Panc1 (cell line): ENCODE measurements at regions not wholly inside any gene's neighbourhood (a gene's known extent, or its start where the extent isn't known, plus 50 kb on each side); places are given as distances from the start of the nearest gene placed in this dataset.

ENCODE experiments used
- ATAC-seq: fragments of 200-7000 bp; cut with Tn5 transposase; 2 replicates; pipeline ENCODE4 v1.9.1; 2020; ENCODE audit warnings: mild to moderate bottlenecking, moderate library complexity
- BruUV-seq: library from RNA; stranded (reverse); fragments of 400-500 nt; replicated peaks from 2 replicates; lab custom pipeline; 2021; lab: Mats Ljungman, UMichigan
- CTCF ChIA-PET: fragments of 300-600 bp; sonication (Branson Sonifier 250); formaldehyde crosslinking; loops from one replicate; lab custom pipeline; 2022; ENCODE audit warnings: antibody characterized with exemption; lab: Charles Lee
- POLR2A ChIA-PET: fragments of 300-600 bp; sonication (Branson Sonifier 250); formaldehyde crosslinking; loops from one replicate; lab custom pipeline; 2022; ENCODE audit warnings: antibody characterized with exemption; lab: Charles Lee
- DNase-seq: peaks from one replicate; pipeline ENCODE4 v3.0.0-alpha.2; 2010; ENCODE audit warnings: low read depth, low spot score
- H3K27ac ChIP-seq: 2 replicates; pipeline ENCODE4 v1.5.1; 2011; ENCODE audit warnings: mild to moderate bottlenecking, low read length, inconsistent platforms
- H3K27me3 ChIP-seq: fragments of 200-500 bp; sonication (Bioruptor generic); 2 replicates; pipeline ENCODE4 v1.6.0; 2014; ENCODE audit warnings: low read length, inconsistent platforms; ENCODE audit not compliant: control insufficient read depth, insufficient read depth
- H3K36me3 ChIP-seq: fragments of 200-500 bp; sonication (Bioruptor generic); 2 replicates; pipeline ENCODE4 v1.5.1; 2014; ENCODE audit warnings: inconsistent platforms, mild to moderate bottlenecking, low read length, moderate library complexity; ENCODE audit not compliant: control insufficient read depth, insufficient read depth
- H3K4me1 ChIP-seq: 2 replicates; pipeline ENCODE4 v1.5.1; 2011; ENCODE audit warnings: inconsistent platforms, mild to moderate bottlenecking, low read length, moderate library complexity; ENCODE audit not compliant: control insufficient read depth, insufficient read depth
- H3K4me3 ChIP-seq, 2 experiments: 2 replicates each; pipeline ENCODE4 v1.5.1; 2011 to 2012; ENCODE audit warnings: low read depth in 2 of 2, low read length in 2 of 2, mild to moderate bottlenecking in 2 of 2, inconsistent platforms in 1 of 2, moderate library complexity in 1 of 2
- H3K9me3 ChIP-seq: fragments of 200-500 bp; sonication (Bioruptor generic); 2 replicates; pipeline ENCODE4 v1.5.1; 2014; ENCODE audit warnings: low read depth, mild to moderate bottlenecking, inconsistent platforms, low read length, moderate library complexity; ENCODE audit not compliant: control insufficient read depth, insufficient read depth
- CTCF ChIP-seq: fragments of 450-650 bp; IDR thresholded peaks from 2 replicates; pipeline ENCODE4 v1.5.1; 2017; ENCODE audit warnings: mild to moderate bottlenecking
- POLR2AphosphoS5 ChIP-seq: IDR thresholded peaks from 2 replicates; pipeline ENCODE4 v1.6.1; 2012; ENCODE audit warnings: mild to moderate bottlenecking, low read depth, low read length, moderate library complexity
- SIN3A ChIP-seq: IDR thresholded peaks from 2 replicates; pipeline ENCODE4 v1.6.1; 2012; ENCODE audit warnings: low read depth, mild to moderate bottlenecking, low read length, moderate library complexity, borderline replicate concordance; ENCODE audit not compliant: insufficient read depth
- TCF7L2 ChIP-seq: IDR thresholded peaks from 2 replicates; pipeline ENCODE4 v1.6.1; 2011; ENCODE audit warnings: mild to moderate bottlenecking, low read depth, low read length, inconsistent platforms
- in situ Hi-C: cut with HindIII; loops from 2 replicates; pipeline ENCODE4 v1.10.0; 2016; ENCODE audit warnings: low sequenced_read_pairs, low pct_unique_long_range_greater_than_20kb
- intact Hi-C: fragments of 100-400 bp; cut with micrococcal nuclease; formaldehyde crosslinking; loops from one replicate; pipeline ENCODE4 v1.10.0; 2022; ENCODE audit not compliant: unreplicated experiment
- TF ChIP-seq, protein P1 (sequence below), 2 experiments: IDR thresholded peaks; 2 replicates each; pipeline ENCODE4 v1.6.1; 2011 to 2012; ENCODE audit warnings: low read depth in 2 of 2, control low read depth in 1 of 2, low read length in 1 of 2, mild to moderate bottlenecking in 1 of 2, moderate library complexity in 1 of 2; ENCODE audit not compliant: insufficient read depth in 1 of 2

DNA sequence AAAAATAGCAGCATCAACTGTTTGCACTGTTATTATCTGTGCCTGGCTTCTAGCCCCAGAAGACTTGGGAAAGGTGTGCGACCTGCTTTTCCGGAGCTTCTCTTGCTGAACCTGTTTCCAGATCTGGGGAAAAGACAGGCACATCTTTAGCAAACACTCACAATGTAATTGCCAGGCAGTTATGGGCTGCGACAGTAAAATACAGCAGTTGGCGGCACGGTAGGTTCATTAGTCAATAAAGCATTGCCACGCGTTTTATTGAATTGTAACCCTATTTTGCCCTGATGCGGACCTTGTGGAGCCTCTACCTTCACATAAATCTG, 223.7 kb upstream of the TSHZ3 start:
- BruUV-seq: no TSS peak
- intact Hi-C loops (no loop called here), in situ Hi-C loops (no loop called here)
- H3K4me3 ChIP-seq: no peak overlapping the region
- H3K27ac ChIP-seq: no peak overlapping the region
- no peaks in the 10 kb centered on the region for H3K36me3 ChIP-seq
- no peaks in the 10 kb centered on the region for H3K4me1 ChIP-seq
- peaks cover 12% of the 10 kb centered on the region for H3K27me3 ChIP-seq
- no peak for ATAC-seq
- CTCF ChIA-PET: no interaction called here
- DNase-seq: no peak
- POLR2A ChIA-PET: interaction anchor here (0.6 kb wide), 1 partner anchor 95 kb away, joined by 4 read pairs; no protein-coding TSS in a partner anchor
- H3K9me3 ChIP-seq: no peaks in the 10 kb centered on the region
- TF ChIP-seq, protein P1, sequence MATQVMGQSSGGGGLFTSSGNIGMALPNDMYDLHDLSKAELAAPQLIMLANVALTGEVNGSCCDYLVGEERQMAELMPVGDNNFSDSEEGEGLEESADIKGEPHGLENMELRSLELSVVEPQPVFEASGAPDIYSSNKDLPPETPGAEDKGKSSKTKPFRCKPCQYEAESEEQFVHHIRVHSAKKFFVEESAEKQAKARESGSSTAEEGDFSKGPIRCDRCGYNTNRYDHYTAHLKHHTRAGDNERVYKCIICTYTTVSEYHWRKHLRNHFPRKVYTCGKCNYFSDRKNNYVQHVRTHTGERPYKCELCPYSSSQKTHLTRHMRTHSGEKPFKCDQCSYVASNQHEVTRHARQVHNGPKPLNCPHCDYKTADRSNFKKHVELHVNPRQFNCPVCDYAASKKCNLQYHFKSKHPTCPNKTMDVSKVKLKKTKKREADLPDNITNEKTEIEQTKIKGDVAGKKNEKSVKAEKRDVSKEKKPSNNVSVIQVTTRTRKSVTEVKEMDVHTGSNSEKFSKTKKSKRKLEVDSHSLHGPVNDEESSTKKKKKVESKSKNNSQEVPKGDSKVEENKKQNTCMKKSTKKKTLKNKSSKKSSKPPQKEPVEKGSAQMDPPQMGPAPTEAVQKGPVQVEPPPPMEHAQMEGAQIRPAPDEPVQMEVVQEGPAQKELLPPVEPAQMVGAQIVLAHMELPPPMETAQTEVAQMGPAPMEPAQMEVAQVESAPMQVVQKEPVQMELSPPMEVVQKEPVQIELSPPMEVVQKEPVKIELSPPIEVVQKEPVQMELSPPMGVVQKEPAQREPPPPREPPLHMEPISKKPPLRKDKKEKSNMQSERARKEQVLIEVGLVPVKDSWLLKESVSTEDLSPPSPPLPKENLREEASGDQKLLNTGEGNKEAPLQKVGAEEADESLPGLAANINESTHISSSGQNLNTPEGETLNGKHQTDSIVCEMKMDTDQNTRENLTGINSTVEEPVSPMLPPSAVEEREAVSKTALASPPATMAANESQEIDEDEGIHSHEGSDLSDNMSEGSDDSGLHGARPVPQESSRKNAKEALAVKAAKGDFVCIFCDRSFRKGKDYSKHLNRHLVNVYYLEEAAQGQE (IDR thresholded peaks at IDR 0.05; ENCODE audit: insufficient read depth in 1 of 2, low read depth in 2 of 2, low read length in 1 of 2): no peak
- TF ChIP-seq SIN3A (no peak), TCF7L2 (no peak), POLR2AphosphoS5 (no peak), CTCF (no peak)

DNA sequence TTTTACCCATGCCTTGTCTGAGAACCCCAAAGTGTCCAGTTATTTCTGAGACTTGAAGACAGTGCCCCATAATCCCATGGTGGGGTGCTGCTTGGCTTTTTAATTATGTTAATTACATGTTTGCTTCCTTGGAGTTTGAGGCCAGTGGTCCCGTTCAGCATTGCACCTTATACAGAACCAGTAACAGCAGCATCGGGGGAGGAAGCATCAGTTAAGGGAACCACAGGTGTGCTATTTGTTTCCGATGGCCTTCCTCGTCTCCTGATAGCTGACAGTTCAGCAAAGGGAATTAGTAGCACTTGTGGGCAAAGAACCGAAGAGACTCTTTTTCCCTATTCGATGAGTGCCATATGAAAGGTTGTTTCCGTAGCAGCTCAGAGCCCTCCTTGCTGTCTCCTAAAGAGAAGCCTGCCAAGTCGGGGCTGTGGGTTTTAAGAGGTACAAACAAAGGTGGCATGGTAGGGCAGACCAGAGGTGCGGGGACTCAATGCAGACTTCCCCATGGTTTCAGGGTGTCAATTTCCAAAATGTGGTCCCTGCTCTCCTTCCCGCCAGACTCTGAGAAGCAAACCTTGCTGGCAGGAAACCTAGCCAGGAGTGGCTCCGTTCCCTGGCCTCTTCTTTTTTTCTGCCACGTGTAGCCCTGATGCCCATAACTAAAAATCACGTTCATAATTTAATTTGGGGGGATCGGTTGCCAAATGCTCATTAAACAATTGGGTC, 225.2 kb upstream of the TSHZ3 start:
- TF ChIP-seq POLR2AphosphoS5 (no peak), SIN3A (no peak), CTCF (no peak), TCF7L2 (no peak)
- TF ChIP-seq, protein P1 (IDR thresholded peaks at IDR 0.05; ENCODE audit: insufficient read depth in 1 of 2, low read depth in 2 of 2, low read length in 1 of 2): no peak
- H3K4me3 ChIP-seq: no peak overlapping the region
- H3K9me3 ChIP-seq: no peaks in the 10 kb centered on the region
- peaks cover 12% of the 10 kb centered on the region for H3K27me3 ChIP-seq
- ATAC-seq (no peak), DNase-seq (no peak)
- no TSS peak for BruUV-seq
- no peaks in the 10 kb centered on the region for H3K4me1 ChIP-seq
- H3K36me3 ChIP-seq: no peaks in the 10 kb centered on the region
- ChIA-PET CTCF (no interaction called here), POLR2A (no interaction called here)
- in situ Hi-C loops: no loop called here
- H3K27ac ChIP-seq: no peak overlapping the region
- intact Hi-C loops: no loop called here
